SH-SY5Y (cell line): ENCODE measurements at regions not wholly inside any gene's neighbourhood (a gene's known extent, or its start where the extent isn't known, plus 50 kb on each side); places are given as distances from the start of the nearest gene placed in this dataset.

ENCODE experiments used
- GATA2 ChIP-seq: IDR thresholded peaks from 2 replicates; pipeline ENCODE4 v1.6.1; 2011; ENCODE audit warnings: mild to moderate bottlenecking, low read depth, low read length
- GATA3 ChIP-seq: IDR thresholded peaks from 2 replicates; pipeline ENCODE4 v1.6.1; 2011; ENCODE audit warnings: low read depth, mild to moderate bottlenecking, low read length, moderate library complexity

GRCh38 chr18:39454866-39455265 is 1889.3 kb upstream of the CELF4 start:
- TF ChIP-seq GATA2, result no peak
- no peak for TF ChIP-seq GATA3
